ENCODE measurements at regions not wholly inside any gene's neighbourhood (a gene's known extent, or its start where the extent isn't known, plus 50 kb on each side); places are given as distances from the start of the nearest gene placed in this dataset.

GRCh38 chr7:68446183-68446582 is 1152.1 kb upstream of the AUTS2 start:
- Histone ChIP-seq H3K4me3 (ENCODE audit: low read depth, low read length) (no peak overlapping the region), H3K27ac (ENCODE audit: extremely low read depth, low read depth, low read length) (no peak overlapping the region), H3K4me1 (ENCODE audit: control insufficient read depth, insufficient read depth, low read length) (no peaks in the 10 kb centered on the region), H3K36me3 (ENCODE audit: control insufficient read depth in 2 of 2, insufficient read depth in 1 of 2, low read length in 2 of 2) (no peaks in the 10 kb centered on the region), H3K9me3 (ENCODE audit: control insufficient read depth, insufficient read depth, low read depth, low read length) (no peaks in the 10 kb centered on the region)
- TF ChIP-seq ZEB2 (tag by site-specific recombination; IDR thresholded peaks at IDR 0.05) (no peak), ZNF514 (tag by site-specific recombination; IDR thresholded peaks at IDR 0.05) (no peak), ZNF311 (tag by site-specific recombination; IDR thresholded peaks at IDR 0.05; ENCODE audit: borderline replicate concordance) (no peak), ZNF121 (tag by site-specific recombination; IDR thresholded peaks at IDR 0.05) (no peak), ZSCAN16 (tag by site-specific recombination; IDR thresholded peaks at IDR 0.05) (no peak), ZNF391 (tag by site-specific recombination; IDR thresholded peaks at IDR 0.05; ENCODE audit: borderline replicate concordance, low read depth) (no peak), ZNF571 (tag by site-specific recombination; IDR thresholded peaks at IDR 0.05) (no peak), PRDM6 (tag by site-specific recombination; IDR thresholded peaks at IDR 0.05) (no peak), HOXD13 (CRISPR knock-in tag; IDR thresholded peaks at IDR 0.05; ENCODE audit: borderline replicate concordance) (no peak)
- ChIA-PET POLR2A (no interaction called here), CTCF (no interaction called here)

- no peaks in the 10 kb centered on the region for H3K9me3 ChIP-seq (ENCODE audit: control insufficient read depth, insufficient read depth, low read depth, low read length)
- H3K4me1 ChIP-seq (ENCODE audit: control insufficient read depth, insufficient read depth, low read length): no peaks in the 10 kb centered on the region
- H3K27ac ChIP-seq (ENCODE audit: extremely low read depth, low read depth, low read length): no peak overlapping the region
- ChIA-PET POLR2A (no interaction called here), CTCF (no interaction called here)
- no peak overlapping the region for H3K4me3 ChIP-seq (ENCODE audit: low read depth, low read length)
- TF ChIP-seq PRDM1 (tag by site-specific recombination; IDR thresholded peaks at IDR 0.05) (peak; percentile 89), ZNF580 (tag by site-specific recombination; IDR thresholded peaks at IDR 0.05) (no peak), ZNF366 (tag by site-specific recombination; conservative IDR thresholded peaks at IDR 0.05) (peak; percentile 71)
- no peaks in the 10 kb centered on the region for H3K36me3 ChIP-seq (ENCODE audit: control insufficient read depth in 2 of 2, insufficient read depth in 1 of 2, low read length in 2 of 2)
Measured at GRCh38 chr7:68449099-68449498, 1149.2 kb upstream of the AUTS2 start.

GRCh38 chr7:68449816-68450215 is 1148.5 kb upstream of the AUTS2 start:
- Histone ChIP-seq H3K36me3 (ENCODE audit: control insufficient read depth in 2 of 2, insufficient read depth in 1 of 2, low read length in 2 of 2) (no peaks in the 10 kb centered on the region), H3K4me1 (ENCODE audit: control insufficient read depth, insufficient read depth, low read length) (no peaks in the 10 kb centered on the region)

GRCh38 chr7:68454931-68455330 is 1143.3 kb upstream of the AUTS2 start:
- H3K4me3 ChIP-seq (ENCODE audit: low read depth, low read length): no peak overlapping the region
- no peaks in the 10 kb centered on the region for H3K4me1 ChIP-seq (ENCODE audit: control insufficient read depth, insufficient read depth, low read length)
- ChIA-PET POLR2A (no interaction called here), CTCF (no interaction called here)
- H3K9me3 ChIP-seq (ENCODE audit: control insufficient read depth, insufficient read depth, low read depth, low read length): no peaks in the 10 kb centered on the region
- H3K36me3 ChIP-seq (ENCODE audit: control insufficient read depth in 2 of 2, insufficient read depth in 1 of 2, low read length in 2 of 2): no peaks in the 10 kb centered on the region
- no peak overlapping the region for H3K27ac ChIP-seq (ENCODE audit: extremely low read depth, low read depth, low read length)
- TF ChIP-seq ZNF777 (tag by site-specific recombination; IDR thresholded peaks at IDR 0.05; ENCODE audit: borderline replicate concordance) (no peak), ZNF148 (tag by site-specific recombination; IDR thresholded peaks at IDR 0.05; ENCODE audit: borderline replicate concordance) (no peak), ZNF140 (tag by site-specific recombination; IDR thresholded peaks at IDR 0.05) (no peak), ELK4 (IDR thresholded peaks at IDR 0.05; ENCODE audit: borderline replicate concordance, low read depth, low read length) (no peak), CTCF (tag by site-specific recombination; IDR thresholded peaks at IDR 0.05) (no peak), KLF7 (tag by site-specific recombination; IDR thresholded peaks at IDR 0.05; ENCODE audit: borderline replicate concordance) (no peak), ZNF2 (tag by site-specific recombination; IDR thresholded peaks at IDR 0.05) (no peak), ZNF157 (tag by site-specific recombination; IDR thresholded peaks at IDR 0.05) (no peak)

More at GRCh38 chr7:68449816-68450215, 1148.5 kb upstream of the AUTS2 start:
- CTCF ChIA-PET: no interaction called here
- no peak overlapping the region for H3K4me3 ChIP-seq (ENCODE audit: low read depth, low read length)
- no peak for TF ChIP-seq WT1 (tag by site-specific recombination; IDR thresholded peaks at IDR 0.05)
- TF ChIP-seq ZNF549 (tag by site-specific recombination; IDR thresholded peaks at IDR 0.05): no peak
- no peak for TF ChIP-seq REPIN1 (tag by site-specific recombination; IDR thresholded peaks at IDR 0.05; ENCODE audit: low read depth)
- no peak for TF ChIP-seq ZNF23 (tag by site-specific recombination; IDR thresholded peaks at IDR 0.05; ENCODE audit: borderline replicate concordance)
- no peak for TF ChIP-seq ZNF175 (tag by site-specific recombination; IDR thresholded peaks at IDR 0.05)
- no peak for TF ChIP-seq ZNF658 (tag by site-specific recombination; IDR thresholded peaks at IDR 0.05)
- TF ChIP-seq ZNF214 (tag by site-specific recombination; IDR thresholded peaks at IDR 0.05; ENCODE audit: borderline replicate concordance): no peak
- no peak for TF ChIP-seq SETDB1 (IDR thresholded peaks at IDR 0.05; ENCODE audit: insufficient read length, low read length)
- no peak for TF ChIP-seq ZNF830 (tag by site-specific recombination; IDR thresholded peaks at IDR 0.05; ENCODE audit: low read depth)
- TF ChIP-seq ZNF223 (tag by site-specific recombination; IDR thresholded peaks at IDR 0.05): no peak
- no peak overlapping the region for H3K27ac ChIP-seq (ENCODE audit: extremely low read depth, low read depth, low read length)
- H3K9me3 ChIP-seq (ENCODE audit: control insufficient read depth, insufficient read depth, low read depth, low read length): no peaks in the 10 kb centered on the region
- POLR2A ChIA-PET: no interaction called here

All from HEK293 (cell line).